NCI-H2081 treated with DMSO at 0.1 percent for 48 hours (cell line): ENCODE measurements at regions not wholly inside any gene's neighbourhood (a gene's known extent, or its start where the extent isn't known, plus 50 kb on each side); places are given as distances from the start of the nearest gene placed in this dataset.
"Not testable (repeated sequence)": the region's sequence is repeated elsewhere in the genome, so short reads cannot be mapped to it uniquely, and the experiment has no call there.

Source experiments
- DNase-seq: peaks from one replicate; lab custom pipeline; 2025; lab: John Stamatoyannopoulos, UW

DNA sequence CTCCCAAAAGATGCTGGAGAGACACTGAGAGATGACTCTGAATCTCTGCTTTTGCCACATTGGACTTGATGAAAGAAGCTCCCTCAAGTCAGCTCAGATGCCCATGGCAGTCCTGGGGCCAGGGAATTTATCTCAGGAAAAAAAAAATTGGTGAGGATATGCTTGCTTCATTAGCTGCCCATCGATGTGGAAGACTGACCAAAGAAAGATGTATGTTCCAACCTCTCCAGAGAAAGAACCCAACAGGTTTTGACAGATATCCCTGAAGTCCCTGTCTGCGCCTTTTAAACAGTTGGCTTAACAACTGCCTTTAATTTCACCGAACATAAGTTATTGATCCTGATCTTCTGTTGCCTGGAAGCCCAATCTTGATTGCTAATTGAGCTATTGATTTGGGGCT, 137.4 kb downstream of the TMEM114 start:
- no peak for DNase-seq

DNA sequence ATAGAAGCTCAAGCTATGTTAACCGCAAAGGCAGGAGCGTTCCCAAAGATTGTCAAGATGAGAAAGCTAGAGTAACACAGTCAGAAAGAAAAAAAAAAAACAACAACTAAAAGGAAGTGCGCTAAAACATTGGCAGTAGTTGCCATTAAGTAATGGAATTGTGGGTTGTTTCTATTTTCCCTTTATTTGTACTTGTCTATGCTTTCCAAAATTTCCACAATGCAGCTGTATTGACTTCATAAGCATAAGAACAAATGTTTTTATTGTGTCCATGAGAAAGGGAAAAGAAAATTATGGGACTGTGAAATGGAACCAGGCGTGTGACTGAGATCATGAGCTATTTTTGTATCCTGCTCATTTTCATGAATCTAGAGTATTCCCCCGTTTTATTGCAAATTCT, 153.4 kb downstream of the TMEM114 start:
- DNase-seq = no peak

DNA sequence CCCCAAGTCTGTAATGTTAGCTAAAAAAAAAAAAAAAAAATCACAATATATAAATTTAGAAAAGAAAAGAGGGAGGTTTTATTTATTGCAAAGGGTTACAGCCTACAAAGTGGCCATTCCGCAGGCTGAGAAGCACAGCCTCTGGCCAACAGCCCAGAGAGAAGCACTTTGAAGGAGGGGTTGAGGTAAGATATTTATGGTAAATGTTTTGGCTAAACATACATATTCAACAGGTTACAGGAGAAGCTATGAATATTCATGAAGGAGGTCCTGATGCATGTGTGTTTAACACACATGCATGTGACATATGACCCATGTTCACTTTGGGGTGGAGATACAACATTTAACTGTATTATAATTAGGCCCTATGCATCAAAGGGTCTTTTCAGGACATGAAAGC, 158.5 kb downstream of the TMEM114 start:
- no peak for DNase-seq

DNA sequence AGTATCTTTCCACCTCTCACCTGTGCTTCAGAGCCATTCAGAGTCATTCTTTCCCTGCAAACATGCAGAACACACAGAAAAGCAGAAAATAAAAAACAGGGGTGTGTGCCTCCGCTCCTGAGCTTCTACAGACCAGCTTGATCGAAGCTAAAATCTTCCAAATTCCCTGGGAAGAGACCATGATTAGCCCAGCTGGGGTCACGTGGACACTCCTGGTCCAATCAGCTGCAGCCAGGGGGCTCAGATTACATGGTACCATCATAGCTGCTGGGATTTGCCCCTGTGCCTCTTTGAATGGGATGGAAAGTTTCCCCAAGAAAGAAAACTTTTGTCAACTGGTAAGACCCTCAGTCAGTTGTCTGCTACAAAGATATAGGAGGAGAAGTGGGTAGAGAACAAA, 159.9 kb downstream of the TMEM114 start:
- no peak for DNase-seq

DNA sequence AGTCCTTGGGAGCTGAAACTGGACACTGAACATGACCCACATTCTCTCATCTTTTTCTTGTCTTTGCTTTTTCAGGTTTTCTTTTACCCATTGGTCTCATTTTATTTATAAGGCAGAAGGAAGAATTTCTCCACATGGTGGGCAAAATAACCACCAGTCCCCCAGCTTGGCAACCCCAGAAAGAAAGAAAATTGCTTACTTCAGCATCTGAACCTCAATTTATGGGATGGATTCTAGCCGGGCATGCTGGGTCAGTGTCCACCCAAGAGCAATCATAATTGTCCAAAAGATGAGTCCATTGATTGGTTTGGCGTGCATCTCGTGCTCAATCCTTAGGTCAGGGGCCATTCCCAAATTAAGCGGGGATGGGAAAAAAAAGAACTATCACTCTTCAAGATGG, 163.7 kb downstream of the TMEM114 start:
- DNase-seq = no peak

DNA sequence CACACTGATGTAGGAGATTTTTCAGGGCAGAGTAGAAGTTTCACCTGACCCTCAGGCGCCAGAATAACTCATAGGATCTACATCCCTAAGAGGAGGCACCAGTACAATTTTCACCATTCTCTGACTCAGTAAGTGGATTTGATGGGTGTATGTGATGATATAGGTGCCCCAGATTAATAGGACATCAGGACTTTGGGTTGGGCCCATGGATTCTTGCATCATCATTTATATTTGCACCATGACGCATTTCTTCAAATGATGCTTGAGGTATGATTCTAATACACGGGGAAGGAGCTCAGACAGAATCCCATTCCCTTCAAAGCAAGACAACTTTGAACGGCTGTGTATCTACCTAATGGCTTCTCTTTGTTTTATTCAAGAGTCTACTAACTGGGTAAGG, 173.2 kb downstream of the TMEM114 start:
- DNase-seq = no peak

DNA sequence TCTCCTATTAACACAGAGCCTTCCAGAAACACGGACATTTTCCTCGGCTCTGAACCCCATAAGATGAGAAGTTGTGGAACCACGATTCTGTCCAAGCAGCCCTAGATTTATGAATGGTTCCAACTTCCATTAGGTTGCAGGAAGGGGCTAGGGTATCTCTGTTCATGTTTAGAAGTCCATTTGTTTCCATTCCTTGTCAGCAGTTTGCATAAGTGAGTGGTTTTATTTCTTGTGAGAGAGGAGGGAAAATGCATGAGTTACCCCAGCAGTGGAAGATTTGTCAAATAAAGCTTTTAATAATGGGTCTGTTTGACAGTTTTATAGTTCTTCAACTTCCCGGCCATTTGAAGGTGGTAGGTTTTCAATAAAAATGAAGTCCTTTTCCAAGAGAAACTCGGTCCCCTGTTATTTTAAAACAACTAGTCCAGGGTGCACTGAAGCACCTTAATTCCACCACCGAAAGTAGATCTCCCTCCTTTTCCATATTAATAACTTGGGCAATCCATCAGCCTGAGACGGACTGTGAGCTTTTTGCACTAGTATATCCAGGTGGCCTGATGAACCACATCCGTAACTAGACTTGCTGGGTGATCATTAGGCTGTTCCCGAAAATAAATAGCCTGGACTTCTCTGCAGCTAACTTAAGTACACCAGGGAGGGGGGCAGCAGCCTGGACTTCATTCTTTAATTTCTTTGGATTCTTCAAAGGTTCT, 181.3 kb downstream of the TMEM114 start:
- no peak for DNase-seq

DNA sequence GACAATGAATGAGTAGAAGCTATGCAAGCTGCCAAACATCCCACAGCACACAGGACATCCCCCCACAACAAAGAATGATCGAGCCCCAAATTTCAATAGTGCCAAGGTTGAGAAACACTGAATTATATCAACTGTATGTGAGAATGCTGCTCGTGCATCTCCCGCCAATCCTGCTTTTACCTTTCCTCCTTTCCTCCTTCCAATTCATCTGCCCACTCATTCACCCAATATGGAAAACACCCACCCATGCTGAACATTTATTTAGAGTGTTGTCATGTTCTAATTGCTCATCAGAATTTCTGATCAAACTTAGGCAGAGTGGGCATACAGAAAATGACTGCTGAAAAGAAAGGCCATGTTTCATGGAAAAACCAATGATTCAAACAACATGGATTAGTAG, 183.0 kb downstream of the TMEM114 start:
- no peak for DNase-seq

DNA sequence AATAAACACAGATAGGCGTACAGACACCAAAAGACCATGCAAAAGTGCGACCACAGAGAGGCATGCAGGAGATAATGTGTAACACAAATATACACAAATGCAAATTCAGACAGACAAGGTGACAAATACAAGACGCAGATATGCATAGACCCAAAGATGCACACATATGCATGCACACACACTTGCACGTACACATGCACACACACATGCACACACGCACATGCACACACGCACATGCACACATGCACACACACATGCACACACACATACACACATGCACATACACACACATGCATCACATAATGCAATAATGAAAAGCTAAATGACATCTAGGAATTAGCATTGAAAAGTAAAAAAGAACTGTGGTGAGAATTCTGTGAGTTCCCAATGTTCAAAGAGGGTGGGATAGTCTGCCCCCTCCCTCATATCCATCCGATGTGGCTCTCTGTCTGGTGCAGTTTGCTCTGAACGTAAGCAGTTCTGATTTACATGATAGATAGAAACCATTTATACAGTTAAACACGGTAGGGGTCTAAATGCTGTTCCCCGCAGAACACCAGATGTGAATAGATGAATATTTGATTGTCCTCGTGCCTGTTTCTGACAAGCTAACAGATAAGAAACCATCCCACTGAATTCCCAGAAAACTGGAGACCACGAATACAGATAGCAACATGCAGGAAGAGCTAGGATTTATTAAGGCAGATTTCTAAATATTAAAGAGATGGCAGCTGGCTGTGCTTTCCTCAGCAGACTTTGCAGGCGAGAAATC, 186.1 kb downstream of the TMEM114 start:
- no peak for DNase-seq

DNA sequence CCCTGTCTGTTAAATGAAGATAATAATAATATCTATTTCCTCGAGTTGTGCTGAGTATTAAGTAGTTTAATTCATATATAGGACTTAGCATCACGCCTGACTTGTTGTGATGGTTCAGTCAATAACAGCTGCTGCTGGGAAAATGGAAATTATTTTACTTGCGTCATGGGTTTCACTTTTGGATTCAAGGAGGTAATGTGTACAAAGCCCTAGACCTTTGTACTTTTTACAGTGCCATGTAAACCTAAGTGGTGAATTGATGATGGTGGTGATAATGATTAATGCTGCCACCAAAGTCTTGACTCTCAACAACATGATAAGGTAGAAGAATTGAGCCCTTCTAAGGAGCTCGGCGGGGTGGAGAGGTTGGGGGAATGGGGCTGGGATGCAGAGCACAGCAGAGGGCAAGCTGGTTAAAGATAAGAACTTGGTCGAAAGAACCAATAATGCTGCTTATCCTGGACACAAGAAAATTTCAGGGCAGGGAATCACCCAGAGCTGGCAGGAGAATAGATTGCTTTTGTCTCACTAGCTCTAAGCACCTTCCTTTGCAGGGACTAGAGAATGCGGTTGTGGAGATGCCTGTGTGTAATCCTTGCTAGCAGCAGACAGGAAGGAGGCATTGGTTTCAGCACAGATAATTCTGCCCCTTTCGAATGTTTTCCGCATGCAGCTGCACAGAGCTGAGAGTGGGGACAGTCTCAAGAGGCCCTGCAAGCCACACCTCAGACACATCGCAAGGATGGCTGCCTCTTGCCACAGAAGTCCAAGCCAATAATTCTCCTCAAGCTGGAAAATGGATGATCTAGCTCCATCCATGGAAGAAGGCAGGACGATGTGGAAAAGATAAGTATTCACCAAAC, 187.1 kb downstream of the TMEM114 start:
- no peak for DNase-seq

DNA sequence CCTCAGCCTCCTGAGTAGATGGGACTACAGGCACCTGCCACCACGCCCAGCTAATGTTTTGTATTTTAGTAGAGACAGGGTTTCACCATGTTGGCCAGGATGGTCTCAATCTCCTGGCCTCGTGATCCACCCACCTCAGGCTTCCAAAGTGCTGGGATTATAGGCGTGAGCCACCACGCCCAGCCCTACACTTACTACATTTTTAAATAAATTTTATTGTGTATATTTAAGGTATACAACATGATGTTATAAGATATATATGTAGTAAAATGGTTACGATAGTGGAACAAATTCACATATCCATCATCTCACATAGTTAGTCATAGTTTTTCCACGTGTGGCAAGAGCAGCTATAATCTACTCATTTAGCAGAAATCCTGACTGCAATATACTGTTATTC, 189.6 kb downstream of the TMEM114 start:
- DNase-seq = not testable (repeated sequence)

DNA sequence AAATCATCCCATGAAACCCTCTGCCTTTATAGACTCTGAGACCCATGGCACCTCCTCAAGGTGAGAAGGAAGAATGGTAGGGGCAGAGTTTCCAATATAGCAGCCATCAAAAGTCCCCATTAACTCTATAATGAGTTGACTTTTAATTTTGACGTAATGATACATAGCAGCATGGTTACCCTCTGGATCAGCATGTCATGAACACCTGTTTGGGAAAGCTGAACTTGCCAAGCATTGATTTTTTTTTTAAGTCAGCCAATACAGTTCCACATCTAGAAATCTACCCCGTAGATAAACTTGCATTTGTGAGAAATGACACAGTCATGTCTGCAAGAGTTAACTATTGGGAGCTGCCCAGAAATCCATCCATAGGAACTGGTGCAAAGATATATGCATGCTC, 191.8 kb downstream of the TMEM114 start:
- DNase-seq = no peak

DNA sequence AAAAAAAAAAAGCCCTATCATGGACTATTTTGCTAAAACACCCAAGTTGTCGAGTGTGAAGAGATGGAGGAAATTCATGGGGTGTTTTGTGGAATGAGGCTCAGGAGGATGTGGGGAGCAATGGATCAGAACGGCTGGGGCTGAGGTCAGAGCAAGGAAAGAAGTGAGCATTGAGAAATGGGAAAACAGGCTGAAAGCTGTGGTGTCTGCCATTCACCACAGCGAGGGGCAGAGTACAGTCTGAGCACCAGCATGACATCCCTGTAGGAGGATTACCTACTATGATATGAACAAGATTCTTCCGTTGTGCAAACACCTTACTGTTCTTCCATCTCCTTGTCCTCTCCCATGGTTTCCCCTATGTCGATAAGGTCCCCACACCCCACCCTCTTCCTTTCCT, 193.1 kb downstream of the TMEM114 start:
- DNase-seq = no peak

DNA sequence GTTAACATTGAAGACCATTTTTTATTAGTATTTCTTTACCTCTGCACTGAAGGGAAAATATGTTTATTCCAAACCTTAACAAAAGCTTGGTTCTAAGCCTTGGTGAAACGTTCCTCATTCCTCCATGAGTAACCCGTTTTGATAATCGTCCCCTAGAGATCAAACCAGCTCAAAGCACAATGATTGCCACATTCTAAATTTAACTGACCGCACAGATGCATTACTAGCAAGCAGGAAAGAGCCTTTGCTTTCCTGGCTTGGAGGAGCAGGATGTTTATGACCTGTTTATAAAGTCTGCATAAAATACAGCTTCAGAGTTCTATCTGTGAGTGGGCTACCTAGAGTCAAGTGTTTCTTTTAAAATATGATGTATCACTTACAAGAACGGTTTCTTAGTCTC, 193.8 kb downstream of the TMEM114 start:
- DNase-seq = no peak

DNA sequence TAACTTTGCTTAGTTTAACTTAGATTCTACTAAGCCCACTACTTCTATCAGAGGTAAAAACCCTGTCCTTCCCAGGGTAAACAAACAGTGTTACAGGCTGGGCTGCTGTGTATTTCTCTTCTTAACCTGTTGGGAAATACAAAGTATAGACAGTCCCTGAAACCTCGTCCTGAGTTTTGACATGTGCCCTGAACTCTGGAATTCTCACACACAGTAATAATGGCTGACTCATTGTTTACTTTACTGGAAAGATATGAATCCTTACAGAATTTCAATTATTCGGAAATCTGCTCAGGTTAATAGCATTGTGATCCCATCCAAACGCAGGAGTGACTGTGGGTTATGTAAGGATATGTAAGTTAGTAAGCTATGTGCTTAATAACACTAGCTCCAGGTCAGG, 199.1 kb downstream of the TMEM114 start:
- DNase-seq = no peak

DNA sequence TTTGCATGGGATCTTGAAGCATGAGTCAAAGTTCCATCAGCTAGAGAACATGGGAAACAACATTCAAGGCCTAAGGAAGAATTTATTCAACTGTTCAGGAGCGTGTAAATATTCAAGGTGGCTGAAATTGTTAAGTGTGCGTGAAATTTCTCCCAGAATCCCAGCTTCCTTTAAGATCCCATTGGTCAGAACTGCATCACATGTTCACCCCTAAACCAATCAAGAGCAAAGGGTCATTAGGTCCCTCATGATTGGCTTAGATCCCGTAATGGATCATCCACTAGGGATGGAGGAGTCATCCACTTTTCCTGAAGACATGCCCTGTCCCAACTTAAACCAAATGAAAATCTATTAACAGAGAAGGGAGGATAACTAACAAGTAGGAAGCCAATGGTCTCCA, 201.6 kb downstream of the TMEM114 start:
- DNase-seq = no peak

DNA sequence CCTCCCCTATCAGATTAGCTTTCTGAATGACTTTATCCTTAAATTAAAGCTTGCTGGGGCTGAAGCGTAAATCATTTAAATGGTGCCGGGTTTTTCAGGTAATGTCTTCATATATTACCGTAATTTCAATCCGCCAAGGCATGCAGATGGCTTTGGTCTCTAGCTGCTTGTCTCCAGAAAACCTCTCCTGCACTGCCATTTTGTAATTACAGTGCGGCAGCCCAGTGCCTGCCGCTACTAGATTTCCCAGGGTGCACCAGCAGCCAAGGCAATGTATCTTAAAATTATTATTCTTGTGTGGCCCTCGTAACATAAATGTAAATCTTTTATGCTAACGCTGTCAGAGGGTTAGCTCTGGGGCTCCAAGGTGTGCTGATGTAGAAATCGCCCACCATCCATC, 208.5 kb downstream of the TMEM114 start:
- DNase-seq = no peak

DNA sequence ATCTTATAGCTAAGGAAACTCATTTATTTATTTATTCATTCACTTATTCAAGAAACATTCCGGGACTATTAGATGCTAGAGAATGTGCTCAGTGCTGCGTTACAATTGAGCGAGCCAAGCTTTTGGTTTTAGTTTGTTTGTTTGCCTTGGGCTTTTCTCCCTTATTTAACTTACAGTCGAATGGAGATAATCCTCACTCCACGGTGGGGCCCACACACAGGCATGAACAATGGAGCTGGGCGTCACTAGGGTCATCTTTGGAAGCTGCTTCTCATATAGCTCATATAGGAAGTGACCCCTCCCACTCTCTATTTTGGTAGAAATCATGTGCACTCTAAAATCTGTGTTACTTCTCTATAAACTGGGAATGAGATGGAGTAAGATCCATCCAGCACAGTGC, 210.0 kb downstream of the TMEM114 start:
- no peak for DNase-seq

DNA sequence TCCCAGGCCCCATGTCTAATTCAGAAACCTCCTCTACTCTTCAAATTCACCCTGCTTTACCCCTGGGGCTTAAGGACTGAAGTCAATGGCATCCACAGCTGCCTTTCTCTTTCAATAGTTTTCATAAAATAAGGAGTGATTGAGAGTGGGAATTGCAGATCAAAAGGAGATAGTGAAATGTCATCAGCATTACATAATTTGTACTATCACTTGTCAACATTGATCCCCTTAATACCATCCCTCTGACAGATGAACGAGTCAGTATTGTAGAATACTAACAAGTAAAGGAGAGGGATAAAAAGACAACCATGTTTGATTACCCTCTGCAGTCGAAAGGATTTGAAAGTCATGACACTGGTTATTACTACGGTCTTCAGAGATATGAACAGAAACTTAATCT, 212.4 kb downstream of the TMEM114 start:
- DNase-seq = no peak

DNA sequence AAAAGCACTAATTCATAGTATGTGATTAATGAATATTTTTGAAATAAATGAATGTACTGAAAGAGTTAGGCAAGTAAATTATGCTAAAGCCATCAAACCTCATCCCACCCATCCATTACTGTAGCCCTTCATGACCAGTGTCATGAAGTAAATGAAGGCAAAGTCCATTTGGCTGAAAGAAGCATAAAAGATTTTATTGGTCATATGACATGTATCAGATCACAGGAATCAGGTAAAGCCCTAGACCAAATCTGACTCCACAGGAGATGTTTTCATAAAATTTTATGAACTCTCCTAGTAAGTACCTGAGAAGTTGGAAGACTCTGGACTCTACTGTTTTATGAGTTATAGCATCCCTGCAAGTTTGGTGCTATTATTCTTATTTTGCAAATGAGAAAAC, 213.5 kb downstream of the TMEM114 start:
- DNase-seq = no peak

DNA sequence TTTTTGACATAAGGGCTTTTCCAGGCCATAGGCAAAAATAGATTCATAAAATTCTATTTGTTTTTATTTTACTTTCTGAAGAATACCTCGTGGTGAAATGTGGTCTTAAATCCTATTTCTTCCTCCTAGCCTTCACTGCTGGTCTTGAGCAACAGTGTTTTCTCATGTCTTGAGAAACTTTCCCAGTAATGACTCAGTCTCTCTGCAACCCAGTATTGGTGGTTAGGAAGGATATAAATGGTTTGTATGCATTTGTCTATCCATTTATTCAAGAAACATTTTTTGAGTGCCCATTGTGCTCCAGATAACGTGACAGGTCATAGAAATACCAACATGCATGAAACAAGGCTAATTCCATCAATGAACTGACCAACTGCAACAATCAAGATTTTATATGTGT, 213.9 kb downstream of the TMEM114 start:
- no peak for DNase-seq

DNA sequence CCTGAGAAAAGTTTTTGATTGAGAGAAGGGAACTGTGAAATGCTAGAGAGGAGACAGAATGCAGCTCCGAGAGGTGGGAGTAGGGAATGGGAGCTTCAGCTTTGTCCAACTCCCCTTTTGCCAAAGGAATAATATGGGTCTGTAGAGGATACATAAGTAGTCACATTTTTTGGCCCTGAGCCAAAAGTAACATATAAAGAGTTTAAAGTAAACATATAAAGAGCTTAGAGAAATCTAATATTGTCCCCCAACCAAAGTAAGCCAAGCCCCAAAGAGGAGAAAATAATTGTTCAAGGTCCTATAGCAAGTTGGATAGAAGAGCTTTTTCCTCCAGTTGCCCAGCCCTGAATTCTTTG, 215.1 kb downstream of the TMEM114 start:
- DNase-seq = no peak
